ENCODE measurements at regions not wholly inside any gene's neighbourhood (a gene's known extent, or its start where the extent isn't known, plus 50 kb on each side); places are given as distances from the start of the nearest gene placed in this dataset.

- Histone ChIP-seq H3K4me3 (replicated peaks in 1 of 3) (no peak overlapping the region), H3K4me1 (no peaks in the 10 kb centered on the region), H3K27ac (no peak overlapping the region), H3K27me3 (no peaks in the 10 kb centered on the region), H3K36me3 (no peaks in the 10 kb centered on the region), H3K9me3 (no peaks in the 10 kb centered on the region)
- no peak for TF ChIP-seq POLR2A (IDR thresholded peaks at IDR 0.05)
- TF ChIP-seq, protein P1, sequence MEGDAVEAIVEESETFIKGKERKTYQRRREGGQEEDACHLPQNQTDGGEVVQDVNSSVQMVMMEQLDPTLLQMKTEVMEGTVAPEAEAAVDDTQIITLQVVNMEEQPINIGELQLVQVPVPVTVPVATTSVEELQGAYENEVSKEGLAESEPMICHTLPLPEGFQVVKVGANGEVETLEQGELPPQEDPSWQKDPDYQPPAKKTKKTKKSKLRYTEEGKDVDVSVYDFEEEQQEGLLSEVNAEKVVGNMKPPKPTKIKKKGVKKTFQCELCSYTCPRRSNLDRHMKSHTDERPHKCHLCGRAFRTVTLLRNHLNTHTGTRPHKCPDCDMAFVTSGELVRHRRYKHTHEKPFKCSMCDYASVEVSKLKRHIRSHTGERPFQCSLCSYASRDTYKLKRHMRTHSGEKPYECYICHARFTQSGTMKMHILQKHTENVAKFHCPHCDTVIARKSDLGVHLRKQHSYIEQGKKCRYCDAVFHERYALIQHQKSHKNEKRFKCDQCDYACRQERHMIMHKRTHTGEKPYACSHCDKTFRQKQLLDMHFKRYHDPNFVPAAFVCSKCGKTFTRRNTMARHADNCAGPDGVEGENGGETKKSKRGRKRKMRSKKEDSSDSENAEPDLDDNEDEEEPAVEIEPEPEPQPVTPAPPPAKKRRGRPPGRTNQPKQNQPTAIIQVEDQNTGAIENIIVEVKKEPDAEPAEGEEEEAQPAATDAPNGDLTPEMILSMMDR (IDR thresholded peaks at IDR 0.05), result no peak
- no peak for DNase-seq
- intact Hi-C loops (cut with DNase I), result no loop called here
Observed at GRCh38 chr2:145771525-145771924, 1251.6 kb upstream of the ZEB2 start.

DNA sequence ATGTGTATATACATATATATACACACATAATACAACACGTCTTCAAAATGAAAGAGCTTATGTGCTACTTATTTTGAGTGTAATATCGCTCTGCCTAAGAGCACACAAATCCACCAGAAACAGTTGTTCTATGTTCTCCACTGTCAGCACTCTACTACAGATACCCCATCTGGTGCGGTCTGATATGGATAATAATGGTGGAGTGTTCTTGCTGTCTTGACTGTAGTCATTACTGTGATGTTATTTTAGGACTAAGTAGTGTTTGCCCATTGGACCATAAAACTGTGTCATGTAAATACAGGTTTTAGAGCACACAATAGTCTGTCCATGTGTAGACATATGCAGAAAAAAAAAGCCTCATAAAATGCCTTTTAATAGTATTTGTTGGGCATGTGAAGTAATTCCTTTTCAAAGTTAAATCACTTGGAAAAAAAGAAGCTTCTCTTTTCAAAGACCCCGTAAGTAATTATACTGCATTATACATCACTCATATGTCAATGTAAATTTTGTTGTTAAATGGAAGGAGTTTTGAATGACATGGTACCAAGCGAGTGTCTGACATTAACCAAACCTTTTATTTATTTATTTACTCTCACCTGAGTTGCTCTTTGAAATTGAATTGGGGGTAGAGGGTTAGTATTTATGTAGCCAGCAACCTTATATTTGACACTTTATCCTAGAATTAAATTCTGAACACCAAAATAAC, 1249.2 kb upstream of the ZEB2 start:
- intact Hi-C loops (cut with DNase I), result no loop called here
- no peaks in the 10 kb centered on the region for H3K4me1 ChIP-seq
- TF ChIP-seq POLR2A (IDR thresholded peaks at IDR 0.05), result no peak
- TF ChIP-seq, protein P1 (IDR thresholded peaks at IDR 0.05), result no peak
- WGBS, 2 donors, result 85 to 88% methylated on average over 5 of the region's 5 CpGs
- H3K4me3 ChIP-seq (replicated peaks in 1 of 3), result no peak overlapping the region
- no peaks in the 10 kb centered on the region for H3K27me3 ChIP-seq
- DNase-seq, result no peak
- H3K9me3 ChIP-seq, result no peaks in the 10 kb centered on the region
- no peak overlapping the region for H3K27ac ChIP-seq
- no peaks in the 10 kb centered on the region for H3K36me3 ChIP-seq

GRCh38 chr2:145765874-145766273, 1246.0 kb upstream of the ZEB2 start:
- H3K9me3 ChIP-seq, result no peaks in the 10 kb centered on the region
- H3K27ac ChIP-seq, result no peak overlapping the region
- intact Hi-C loops (cut with DNase I), result no loop called here
- WGBS, 2 donors, result 78 to 100% methylated on average over 1 of the region's 1 CpG
- DNase-seq, result no peak
- TF ChIP-seq POLR2A (IDR thresholded peaks at IDR 0.05), result no peak
- H3K4me1 ChIP-seq, result peaks cover 7% of the 10 kb centered on the region in 2 donors
- H3K27me3 ChIP-seq, result no peaks in the 10 kb centered on the region
- H3K36me3 ChIP-seq, result no peaks in the 10 kb centered on the region
- H3K4me3 ChIP-seq (replicated peaks in 1 of 3), result no peak overlapping the region

DNA sequence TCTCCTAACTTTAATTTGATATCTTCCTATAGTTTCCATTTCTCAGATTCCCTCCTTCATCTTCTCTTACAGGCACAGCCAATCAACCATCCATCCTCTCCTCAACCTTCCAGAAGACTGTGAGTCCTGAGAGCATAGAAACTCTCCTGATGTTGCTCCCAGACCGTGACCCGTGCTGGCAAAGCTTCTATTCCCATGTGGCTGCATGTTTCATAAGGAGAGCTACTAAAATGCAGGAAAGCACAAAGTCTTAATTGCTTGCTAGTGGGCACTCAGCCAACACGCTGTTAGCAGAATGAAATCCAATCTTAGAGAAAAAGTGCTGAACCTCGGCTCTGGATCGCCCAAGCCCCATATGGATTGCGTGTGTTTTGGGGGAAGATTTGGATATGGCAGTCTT, 1244.7 kb upstream of the ZEB2 start:
- intact Hi-C loops (cut with DNase I), result no loop called here
- Histone ChIP-seq H3K4me1 (peaks cover 15 to 19% of the 10 kb centered on the region in 2 donors), H3K9me3 (no peaks in the 10 kb centered on the region), H3K4me3 (replicated peaks in 1 of 3) (no peak overlapping the region), H3K27me3 (no peaks in the 10 kb centered on the region), H3K36me3 (no peaks in the 10 kb centered on the region), H3K27ac (no peak overlapping the region)
- peak; percentile 50 to 60 for DNase-seq
- 37 to 42% methylated on average over 6 of the region's 6 CpGs for WGBS, 2 donors
- TF ChIP-seq POLR2A (IDR thresholded peaks at IDR 0.05), result no peak

DNA sequence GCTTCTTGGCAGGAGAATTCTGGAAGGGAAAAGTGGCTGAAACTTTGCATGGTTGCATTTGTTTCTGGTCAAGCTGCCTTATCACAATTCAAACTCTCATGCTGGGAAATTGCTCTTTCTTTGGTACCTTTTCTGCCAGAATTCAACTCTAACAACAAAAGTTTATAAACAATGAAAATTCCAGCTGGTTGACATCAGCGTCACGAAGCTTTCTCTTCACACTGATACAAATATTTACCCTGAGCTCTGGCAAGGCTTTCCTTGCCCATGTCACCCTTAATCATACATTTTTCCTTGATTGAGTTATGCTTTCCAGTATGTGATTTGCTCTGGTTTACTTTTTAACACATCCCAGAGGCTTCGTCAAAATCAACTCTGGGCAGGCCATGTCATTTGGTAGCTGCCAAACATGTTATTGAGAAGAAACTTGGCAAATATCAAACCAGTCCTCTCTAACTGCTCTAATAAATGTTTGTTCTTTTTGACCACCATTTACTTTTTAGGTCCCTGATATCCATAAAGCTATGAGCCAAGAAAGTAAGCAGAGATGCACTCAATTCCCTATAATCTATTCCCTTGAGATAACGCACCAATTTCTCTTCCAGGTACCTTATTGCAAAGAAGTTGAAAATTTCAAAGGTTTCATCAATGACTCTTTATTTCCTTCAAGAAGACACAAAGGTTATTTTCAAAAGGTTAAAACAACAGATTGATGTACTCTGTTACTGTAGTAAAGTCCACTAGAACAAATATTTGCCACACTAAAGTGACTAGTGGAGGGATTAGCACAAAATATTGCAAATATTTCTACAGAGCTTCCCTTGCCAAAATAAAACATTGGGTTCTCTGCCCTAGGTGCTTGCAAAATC, 1241.1 kb upstream of the ZEB2 start:
- Histone ChIP-seq H3K4me3 (replicated peaks in 1 of 3) (no peak overlapping the region), H3K4me1 (peaks cover 20 to 23% of the 10 kb centered on the region in 2 donors), H3K9me3 (no peaks in the 10 kb centered on the region), H3K27me3 (no peaks in the 10 kb centered on the region), H3K27ac (peak overlapping the region in 2 of 3 donors; percentile 14 to 63), H3K36me3 (no peaks in the 10 kb centered on the region)
- WGBS, 2 donors, result 52 to 73% methylated on average over 4 of the region's 4 CpGs
- intact Hi-C loops (cut with DNase I), result no loop called here
- no peak for DNase-seq
- TF ChIP-seq, protein P1 (IDR thresholded peaks at IDR 0.05), result no peak
